HEK293 (cell line): ENCODE measurements at regions not wholly inside any gene's neighbourhood (a gene's known extent, or its start where the extent isn't known, plus 50 kb on each side); places are given as distances from the start of the nearest gene placed in this dataset.

Experiments used
- HIC1 ChIP-seq: fragments of 450-650 bp; formaldehyde crosslinking; IDR thresholded peaks from 2 replicates; pipeline ENCODE4 v1.5.1; 2016; ENCODE audit warnings: missing biosample characterization, missing genetic modification characterization
- REST ChIP-seq: fragments of 450-650 bp; formaldehyde crosslinking; IDR thresholded peaks from 2 replicates; pipeline ENCODE4 v1.5.1; 2016; ENCODE audit warnings: missing biosample characterization, missing genetic modification characterization
- SP2 ChIP-seq: fragments of 450-650 bp; formaldehyde crosslinking; IDR thresholded peaks from 2 replicates; pipeline ENCODE4 v1.5.1; 2016; ENCODE audit warnings: missing biosample characterization, missing genetic modification characterization
- WT1 ChIP-seq: fragments of 450-650 bp; formaldehyde crosslinking; IDR thresholded peaks from 2 replicates; pipeline ENCODE4 v1.5.1; 2016; ENCODE audit warnings: missing biosample characterization, missing genetic modification characterization
- ZNF16 ChIP-seq: fragments of 450-650 bp; formaldehyde crosslinking; IDR thresholded peaks from 2 replicates; pipeline ENCODE4 v1.5.1; 2016; ENCODE audit warnings: low read depth, missing biosample characterization, missing genetic modification characterization
- ZNF184 ChIP-seq: fragments of 450-650 bp; IDR thresholded peaks from 2 replicates; pipeline ENCODE4 v1.5.1; 2018; ENCODE audit warnings: missing biosample characterization, mild to moderate bottlenecking, missing genetic modification characterization
- ZNF221 ChIP-seq: fragments of 450-650 bp; formaldehyde crosslinking; IDR thresholded peaks from 2 replicates; pipeline ENCODE4 v1.5.1; 2017; ENCODE audit warnings: missing biosample characterization, missing genetic modification characterization, borderline replicate concordance
- ZNF239 ChIP-seq: fragments of 450-650 bp; formaldehyde crosslinking; IDR thresholded peaks from 2 replicates; pipeline ENCODE4 v1.5.1; 2016; ENCODE audit warnings: missing biosample characterization, missing genetic modification characterization
- ZNF248 ChIP-seq: fragments of 450-650 bp; formaldehyde crosslinking; IDR thresholded peaks from 2 replicates; pipeline ENCODE4 v1.5.1; 2017; ENCODE audit warnings: missing biosample characterization, missing genetic modification characterization
- ZNF292 ChIP-seq: fragments of 450-650 bp; formaldehyde crosslinking; IDR thresholded peaks from 2 replicates; pipeline ENCODE4 v1.5.1; 2016; ENCODE audit warnings: low read depth, missing biosample characterization, missing genetic modification characterization, borderline replicate concordance
- ZNF335 ChIP-seq: fragments of 450-650 bp; formaldehyde crosslinking; conservative IDR thresholded peaks from 2 replicates; pipeline ENCODE4 v1.5.1; 2016; ENCODE audit warnings: missing biosample characterization, missing genetic modification characterization
- ZNF350 ChIP-seq: fragments of 450-650 bp; formaldehyde crosslinking; IDR thresholded peaks from 2 replicates; pipeline ENCODE4 v1.5.0; 2017; ENCODE audit warnings: missing biosample characterization, mild to moderate bottlenecking, missing genetic modification characterization
- ZNF510 ChIP-seq: fragments of 450-650 bp; formaldehyde crosslinking; IDR thresholded peaks from 2 replicates; pipeline ENCODE4 v1.5.1; 2018; ENCODE audit warnings: mild to moderate bottlenecking, missing genetic modification characterization, missing biosample characterization; ENCODE audit not compliant: insufficient replicate concordance
- ZNF530 ChIP-seq: fragments of 450-650 bp; formaldehyde crosslinking; IDR thresholded peaks from 2 replicates; pipeline ENCODE4 v1.5.1; 2016; ENCODE audit warnings: low read depth, missing biosample characterization, missing genetic modification characterization
- ZNF558 ChIP-seq: fragments of 450-650 bp; formaldehyde crosslinking; IDR thresholded peaks from 2 replicates; pipeline ENCODE4 v1.5.1; 2016; ENCODE audit warnings: missing biosample characterization, missing genetic modification characterization
- ZNF626 ChIP-seq: fragments of 450-650 bp; sonication (Bioruptor Pico); formaldehyde crosslinking; IDR thresholded peaks from 2 replicates; pipeline ENCODE4 v1.5.1; 2018; ENCODE audit warnings: missing biosample characterization, missing genetic modification characterization, inconsistent platforms
- ZNF777 ChIP-seq: fragments of 450-650 bp; formaldehyde crosslinking; IDR thresholded peaks from 2 replicates; pipeline ENCODE4 v1.5.1; 2017; ENCODE audit warnings: missing biosample characterization, missing genetic modification characterization, borderline replicate concordance
- TF ChIP-seq, protein P1 (sequence below): fragments of 450-650 bp; formaldehyde crosslinking; conservative IDR thresholded peaks from 2 replicates; pipeline ENCODE4 v1.5.1; 2016; ENCODE audit warnings: low read depth, missing biosample characterization, missing genetic modification characterization
- TF ChIP-seq, protein P2 (sequence below): fragments of 450-650 bp; formaldehyde crosslinking; conservative IDR thresholded peaks from 2 replicates; pipeline ENCODE4 v1.5.1; 2016; ENCODE audit warnings: low read depth, missing biosample characterization, missing genetic modification characterization
- TF ChIP-seq, protein P3 (sequence below): fragments of 450-650 bp; formaldehyde crosslinking; IDR thresholded peaks from 2 replicates; pipeline ENCODE4 v1.5.1; 2016; ENCODE audit warnings: missing biosample characterization, missing genetic modification characterization

DNA sequence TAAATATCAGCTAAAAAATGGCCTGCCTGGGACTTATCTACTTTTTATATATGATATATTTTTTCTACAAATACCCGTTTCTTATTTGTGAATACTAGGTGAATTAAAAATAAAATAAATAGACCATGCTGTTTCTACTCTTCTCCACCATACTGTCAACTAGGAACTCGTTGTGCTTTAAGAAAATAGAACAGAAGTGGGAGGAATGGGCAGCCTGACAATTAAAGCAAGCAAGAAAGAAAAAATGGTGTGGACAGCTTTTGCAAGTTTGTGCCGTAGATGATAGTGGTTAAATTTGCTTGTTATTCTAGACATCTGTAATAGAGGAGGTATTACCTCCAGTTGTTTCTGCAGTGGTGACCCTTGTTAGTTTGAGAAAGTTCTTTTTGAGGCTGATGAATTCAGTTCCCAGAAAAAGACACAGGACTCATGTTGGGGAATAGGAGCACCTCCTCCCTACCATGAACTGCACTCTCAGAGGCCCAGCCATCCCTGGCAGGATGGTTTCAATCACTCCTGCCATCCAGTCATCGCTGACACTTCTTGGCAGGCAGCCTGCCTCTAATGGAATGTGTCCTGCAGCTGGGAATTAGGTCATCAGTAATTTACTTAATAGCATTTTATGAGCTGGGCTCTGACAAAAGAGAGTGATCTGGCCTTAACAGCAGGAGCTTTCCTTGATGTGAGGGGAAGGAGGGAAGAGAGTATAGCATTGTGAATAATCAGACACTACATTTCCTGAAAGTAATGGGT is 105.0 kb upstream of the GAP43 start (continued):
- TF ChIP-seq HIC1 (peak; percentile 87), SP2 (tag by site-specific recombination) (peak; percentile 19; the same call in 1 of the 2 replicates), ZNF350 (tag by site-specific recombination) (no peak), ZNF558 (tag by site-specific recombination) (peak; percentile 60; the same call in 1 of the 2 replicates), ZNF248 (tag by site-specific recombination) (no peak), ZNF221 (tag by site-specific recombination) (no peak), ZNF510 (tag by site-specific recombination) (peak; percentile 14), REST (tag by site-specific recombination) (no peak), ZNF292 (tag by site-specific recombination) (no peak), ZNF335 (tag by site-specific recombination) (0 out of 2 replicates have a peak, but pooled peaks have one; percentile 19), WT1 (peak; percentile 53; the same call in 1 of the 2 replicates), ZNF530 (tag by site-specific recombination) (no peak), ZNF16 (tag by site-specific recombination) (no peak), ZNF777 (tag by site-specific recombination) (no peak), ZNF626 (tag by site-specific recombination) (no peak), ZNF184 (tag by site-specific recombination) (peak; percentile 82; the same call in 1 of the 2 replicates), ZNF239 (tag by site-specific recombination) (no peak)
- TF ChIP-seq, protein P1, sequence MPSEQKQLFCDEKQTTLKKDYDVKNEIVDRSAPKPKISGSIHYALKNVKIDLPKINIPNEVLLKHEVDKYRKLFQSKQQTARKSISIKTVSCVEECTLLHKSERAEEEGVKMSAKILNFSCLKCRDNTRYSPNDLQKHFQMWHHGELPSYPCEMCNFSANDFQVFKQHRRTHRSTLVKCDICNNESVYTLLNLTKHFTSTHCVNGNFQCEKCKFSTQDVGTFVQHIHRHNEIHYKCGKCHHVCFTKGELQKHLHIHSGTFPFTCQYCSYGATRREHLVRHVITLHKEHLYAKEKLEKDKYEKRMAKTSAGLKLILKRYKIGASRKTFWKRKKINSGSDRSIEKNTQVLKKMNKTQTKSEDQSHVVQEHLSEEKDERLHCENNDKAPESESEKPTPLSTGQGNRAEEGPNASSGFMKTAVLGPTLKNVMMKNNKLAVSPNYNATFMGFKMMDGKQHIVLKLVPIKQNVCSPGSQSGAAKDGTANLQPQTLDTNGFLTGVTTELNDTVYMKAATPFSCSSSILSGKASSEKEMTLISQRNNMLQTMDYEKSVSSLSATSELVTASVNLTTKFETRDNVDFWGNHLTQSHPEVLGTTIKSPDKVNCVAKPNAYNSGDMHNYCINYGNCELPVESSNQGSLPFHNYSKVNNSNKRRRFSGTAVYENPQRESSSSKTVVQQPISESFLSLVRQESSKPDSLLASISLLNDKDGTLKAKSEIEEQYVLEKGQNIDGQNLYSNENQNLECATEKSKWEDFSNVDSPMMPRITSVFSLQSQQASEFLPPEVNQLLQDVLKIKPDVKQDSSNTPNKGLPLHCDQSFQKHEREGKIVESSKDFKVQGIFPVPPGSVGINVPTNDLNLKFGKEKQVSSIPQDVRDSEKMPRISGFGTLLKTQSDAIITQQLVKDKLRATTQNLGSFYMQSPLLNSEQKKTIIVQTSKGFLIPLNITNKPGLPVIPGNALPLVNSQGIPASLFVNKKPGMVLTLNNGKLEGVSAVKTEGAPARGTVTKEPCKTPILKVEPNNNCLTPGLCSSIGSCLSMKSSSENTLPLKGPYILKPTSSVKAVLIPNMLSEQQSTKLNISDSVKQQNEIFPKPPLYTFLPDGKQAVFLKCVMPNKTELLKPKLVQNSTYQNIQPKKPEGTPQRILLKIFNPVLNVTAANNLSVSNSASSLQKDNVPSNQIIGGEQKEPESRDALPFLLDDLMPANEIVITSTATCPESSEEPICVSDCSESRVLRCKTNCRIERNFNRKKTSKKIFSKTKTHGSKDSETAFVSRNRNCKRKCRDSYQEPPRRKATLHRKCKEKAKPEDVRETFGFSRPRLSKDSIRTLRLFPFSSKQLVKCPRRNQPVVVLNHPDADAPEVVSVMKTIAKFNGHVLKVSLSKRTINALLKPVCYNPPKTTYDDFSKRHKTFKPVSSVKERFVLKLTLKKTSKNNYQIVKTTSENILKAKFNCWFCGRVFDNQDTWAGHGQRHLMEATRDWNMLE (tag by site-specific recombination): no peak
- TF ChIP-seq, protein P2, sequence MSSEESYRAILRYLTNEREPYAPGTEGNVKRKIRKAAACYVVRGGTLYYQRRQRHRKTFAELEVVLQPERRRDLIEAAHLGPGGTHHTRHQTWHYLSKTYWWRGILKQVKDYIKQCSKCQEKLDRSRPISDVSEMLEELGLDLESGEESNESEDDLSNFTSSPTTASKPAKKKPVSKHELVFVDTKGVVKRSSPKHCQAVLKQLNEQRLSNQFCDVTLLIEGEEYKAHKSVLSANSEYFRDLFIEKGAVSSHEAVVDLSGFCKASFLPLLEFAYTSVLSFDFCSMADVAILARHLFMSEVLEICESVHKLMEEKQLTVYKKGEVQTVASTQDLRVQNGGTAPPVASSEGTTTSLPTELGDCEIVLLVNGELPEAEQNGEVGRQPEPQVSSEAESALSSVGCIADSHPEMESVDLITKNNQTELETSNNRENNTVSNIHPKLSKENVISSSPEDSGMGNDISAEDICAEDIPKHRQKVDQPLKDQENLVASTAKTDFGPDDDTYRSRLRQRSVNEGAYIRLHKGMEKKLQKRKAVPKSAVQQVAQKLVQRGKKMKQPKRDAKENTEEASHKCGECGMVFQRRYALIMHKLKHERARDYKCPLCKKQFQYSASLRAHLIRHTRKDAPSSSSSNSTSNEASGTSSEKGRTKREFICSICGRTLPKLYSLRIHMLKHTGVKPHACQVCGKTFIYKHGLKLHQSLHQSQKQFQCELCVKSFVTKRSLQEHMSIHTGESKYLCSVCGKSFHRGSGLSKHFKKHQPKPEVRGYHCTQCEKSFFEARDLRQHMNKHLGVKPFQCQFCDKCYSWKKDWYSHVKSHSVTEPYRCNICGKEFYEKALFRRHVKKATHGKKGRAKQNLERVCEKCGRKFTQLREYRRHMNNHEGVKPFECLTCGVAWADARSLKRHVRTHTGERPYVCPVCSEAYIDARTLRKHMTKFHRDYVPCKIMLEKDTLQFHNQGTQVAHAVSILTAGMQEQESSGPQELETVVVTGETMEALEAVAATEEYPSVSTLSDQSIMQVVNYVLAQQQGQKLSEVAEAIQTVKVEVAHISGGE (tag by site-specific recombination): no peak
- TF ChIP-seq, protein P3, sequence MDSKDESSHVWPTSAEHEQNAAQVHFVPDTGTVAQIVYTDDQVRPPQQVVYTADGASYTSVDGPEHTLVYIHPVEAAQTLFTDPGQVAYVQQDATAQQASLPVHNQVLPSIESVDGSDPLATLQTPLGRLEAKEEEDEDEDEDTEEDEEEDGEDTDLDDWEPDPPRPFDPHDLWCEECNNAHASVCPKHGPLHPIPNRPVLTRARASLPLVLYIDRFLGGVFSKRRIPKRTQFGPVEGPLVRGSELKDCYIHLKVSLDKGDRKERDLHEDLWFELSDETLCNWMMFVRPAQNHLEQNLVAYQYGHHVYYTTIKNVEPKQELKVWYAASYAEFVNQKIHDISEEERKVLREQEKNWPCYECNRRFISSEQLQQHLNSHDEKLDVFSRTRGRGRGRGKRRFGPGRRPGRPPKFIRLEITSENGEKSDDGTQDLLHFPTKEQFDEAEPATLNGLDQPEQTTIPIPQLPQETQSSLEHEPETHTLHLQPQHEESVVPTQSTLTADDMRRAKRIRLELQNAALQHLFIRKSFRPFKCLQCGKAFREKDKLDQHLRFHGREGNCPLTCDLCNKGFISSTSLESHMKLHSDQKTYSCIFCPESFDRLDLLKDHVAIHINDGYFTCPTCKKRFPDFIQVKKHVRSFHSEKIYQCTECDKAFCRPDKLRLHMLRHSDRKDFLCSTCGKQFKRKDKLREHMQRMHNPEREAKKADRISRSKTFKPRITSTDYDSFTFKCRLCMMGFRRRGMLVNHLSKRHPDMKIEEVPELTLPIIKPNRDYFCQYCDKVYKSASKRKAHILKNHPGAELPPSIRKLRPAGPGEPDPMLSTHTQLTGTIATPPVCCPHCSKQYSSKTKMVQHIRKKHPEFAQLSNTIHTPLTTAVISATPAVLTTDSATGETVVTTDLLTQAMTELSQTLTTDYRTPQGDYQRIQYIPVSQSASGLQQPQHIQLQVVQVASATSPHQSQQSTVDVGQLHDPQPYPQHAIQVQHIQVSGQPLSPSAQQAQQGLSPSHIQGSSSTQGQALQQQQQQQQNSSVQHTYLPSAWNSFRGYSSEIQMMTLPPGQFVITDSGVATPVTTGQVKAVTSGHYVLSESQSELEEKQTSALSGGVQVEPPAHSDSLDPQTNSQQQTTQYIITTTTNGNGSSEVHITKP (tag by site-specific recombination): peak; percentile 70
